ENCODE measurements at regions not wholly inside any gene's neighbourhood (a gene's known extent, or its start where the extent isn't known, plus 50 kb on each side); places are given as distances from the start of the nearest gene placed in this dataset.

GRCh38 chr7:116310141-116310540 lies 99.8 kb downstream of the TES start:
- DNase-seq = no peak

- no peak for DNase-seq
Observed at GRCh38 chr7:116311259-116311658, 100.9 kb downstream of the TES start.

- DNase-seq = no peak
Observed at GRCh38 chr7:116311816-116312471, 101.6 kb downstream of the TES start.

GRCh38 chr7:116315293-116315692 lies 105.0 kb downstream of the TES start:
- no peak for DNase-seq

- no peak for DNase-seq
Observed at GRCh38 chr7:116315803-116316202, 105.5 kb downstream of the TES start.

GRCh38 chr7:116316838-116317628 lies 106.7 kb downstream of the TES start:
- peak; percentile 41 for DNase-seq

- DNase-seq = no peak
Observed at GRCh38 chr7:116317907-116318306, 107.6 kb downstream of the TES start.

GRCh38 chr7:116322541-116322940 lies 112.2 kb downstream of the TES start:
- no peak for DNase-seq

- no peak for DNase-seq
Observed at GRCh38 chr7:116324582-116324981, 114.2 kb downstream of the TES start.

- DNase-seq = no peak
Observed at GRCh38 chr7:116325517-116325916, 115.2 kb downstream of the TES start.

GRCh38 chr7:116327135-116327534 lies 116.8 kb downstream of the TES start:
- no peak for DNase-seq

GRCh38 chr7:116327752-116328151 lies 117.4 kb downstream of the TES start:
- no peak for DNase-seq

- DNase-seq = no peak
Observed at GRCh38 chr7:116328161-116328560, 117.8 kb downstream of the TES start.

GRCh38 chr7:116329686-116330503 lies 119.6 kb downstream of the TES start:
- DNase-seq = no peak

- no peak for DNase-seq
Observed at GRCh38 chr7:116331020-116331419, 120.7 kb downstream of the TES start.

- DNase-seq = no peak
Observed at GRCh38 chr7:116332766-116333165, 122.4 kb downstream of the TES start.

- no peak for DNase-seq
Observed at GRCh38 chr7:116334555-116334954, 124.2 kb downstream of the TES start.

GRCh38 chr7:116337018-116337417 lies 126.7 kb downstream of the TES start:
- no peak for DNase-seq

- no peak for DNase-seq
Observed at GRCh38 chr7:116337800-116338199, 127.5 kb downstream of the TES start.

- DNase-seq = peak; percentile 44
Observed at GRCh38 chr7:116339564-116339963, 129.2 kb downstream of the TES start.

- peak; percentile 10 for DNase-seq
Observed at GRCh38 chr7:116340201-116340847, 130.0 kb downstream of the TES start.

GRCh38 chr7:116340943-116341907 lies 130.9 kb downstream of the TES start:
- DNase-seq = peak; percentile 37

All from DMS53 (cell line).